Activated CD4-positive, alpha-beta T cell treated with anti-CD3 and anti-CD28 coated beads for 24 hours (primary cell): ENCODE measurements at regions not wholly inside any gene's neighbourhood (a gene's known extent, or its start where the extent isn't known, plus 50 kb on each side); places are given as distances from the start of the nearest gene placed in this dataset.

Experiments
- DNase-seq, 2 donors: peaks; one replicate each; pipeline ENCODE4 v3.0.0-alpha.2; 2020; ENCODE audit warnings: low read depth in 2 of 2

GRCh38 chr9:129506041-129506440, 114.9 kb downstream of the C9orf50 start:
- no peak for DNase-seq

GRCh38 chr9:129505270-129505902, 115.5 kb downstream of the C9orf50 start:
- no peak for DNase-seq

DNA sequence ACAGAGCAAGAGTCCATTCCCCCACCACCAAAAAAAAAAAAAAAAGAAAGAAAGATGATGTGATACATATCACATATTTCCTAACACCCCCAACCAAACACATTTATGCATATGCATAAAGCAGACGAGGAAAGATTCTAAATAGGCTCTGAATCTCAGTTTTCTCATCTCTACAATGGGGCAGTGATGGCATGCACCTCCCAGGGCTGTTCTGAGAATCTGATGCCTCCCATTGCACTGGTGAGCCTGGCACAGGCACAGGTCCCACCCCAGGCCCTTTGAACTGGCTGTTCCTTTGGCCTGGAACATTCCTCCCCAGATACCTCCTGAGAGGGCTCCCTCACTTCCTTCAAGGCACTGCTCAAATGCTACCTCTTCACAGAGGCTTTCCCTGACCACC, 116.5 kb downstream of the C9orf50 start:
- DNase-seq = no peak

- DNase-seq = no peak
These were observed 119.1 kb downstream of the C9orf50 start for GRCh38 chr9:129501771-129502319.

DNA sequence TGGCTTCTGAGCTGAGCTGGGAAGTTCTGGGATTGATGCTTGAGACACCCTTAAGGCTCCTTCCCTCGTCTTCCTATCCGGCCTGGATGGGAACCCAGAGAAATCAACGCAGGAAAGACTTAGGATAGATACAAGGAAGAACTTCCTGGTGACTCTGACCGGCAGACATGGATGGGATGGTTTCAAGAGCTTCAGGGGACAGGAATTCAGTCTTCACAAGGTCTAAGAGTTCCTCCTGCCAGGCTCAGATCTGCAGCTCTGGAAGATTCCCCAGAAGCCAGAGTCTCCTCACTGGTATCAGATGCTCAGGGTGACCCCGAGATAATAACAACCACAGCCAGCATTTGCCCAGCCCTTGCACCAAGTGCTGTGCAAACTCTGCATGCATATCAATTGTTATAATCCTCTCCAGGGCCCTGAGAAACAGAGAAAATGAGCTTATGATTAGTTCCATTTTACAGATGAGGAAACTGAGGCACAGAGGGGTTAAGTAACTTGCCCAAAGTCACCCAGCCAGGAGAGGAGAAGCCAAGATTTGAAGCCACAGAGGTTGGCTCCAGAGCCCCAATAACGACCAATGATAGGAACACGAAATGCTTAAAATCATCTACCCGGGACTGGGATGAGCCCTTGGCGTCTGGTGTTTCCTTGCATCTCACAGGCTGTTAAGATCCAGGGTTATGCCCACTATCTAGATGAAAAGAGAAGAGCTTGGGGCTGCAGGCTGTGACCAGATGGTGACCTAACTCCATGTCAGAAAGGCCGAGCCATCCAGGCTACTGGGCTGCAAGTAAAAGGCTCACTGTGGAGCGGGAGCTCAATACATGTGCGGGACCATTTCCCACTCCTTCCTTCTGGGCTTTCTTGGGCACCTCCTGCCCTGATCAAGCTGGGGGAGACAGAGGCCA, 119.8 kb downstream of the C9orf50 start:
- no peak for DNase-seq

DNA sequence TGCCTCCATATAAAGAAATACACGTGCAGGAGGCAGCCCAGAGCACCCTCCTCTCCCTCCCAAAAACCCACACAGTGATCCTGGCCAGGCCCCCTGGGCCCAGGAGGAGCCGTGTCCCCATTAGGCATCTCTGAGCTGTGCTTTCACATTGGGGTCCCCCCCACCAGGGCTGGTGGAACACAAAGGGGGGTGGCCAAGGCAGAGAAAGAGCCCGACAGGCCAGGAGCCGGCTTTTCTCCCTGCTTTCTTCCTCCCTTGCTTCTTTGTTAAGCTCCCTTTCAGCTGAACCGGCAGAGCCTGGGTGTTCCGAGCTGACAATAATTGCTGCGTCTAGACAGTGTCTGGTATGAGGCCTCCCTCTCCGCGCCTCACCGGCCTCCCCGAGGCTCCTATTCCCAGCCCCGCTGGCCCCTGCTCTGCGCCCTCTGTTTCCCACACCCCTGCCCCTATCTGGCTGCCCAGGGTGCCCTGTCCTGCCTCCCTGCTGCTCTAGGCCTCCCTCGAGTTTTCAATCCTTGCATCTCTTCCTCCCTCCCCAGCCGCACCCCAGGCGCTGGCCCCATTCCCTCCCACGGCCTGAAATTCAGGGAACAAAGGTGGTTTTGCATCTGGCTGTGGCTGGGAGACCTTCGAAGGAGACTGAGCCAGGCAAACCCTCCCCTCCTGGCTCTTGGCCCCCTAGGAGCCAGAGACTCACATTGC, 120.6 kb downstream of the C9orf50 start:
- DNase-seq = no peak

GRCh38 chr9:129498451-129499384, 122.2 kb downstream of the C9orf50 start:
- no peak for DNase-seq

DNA sequence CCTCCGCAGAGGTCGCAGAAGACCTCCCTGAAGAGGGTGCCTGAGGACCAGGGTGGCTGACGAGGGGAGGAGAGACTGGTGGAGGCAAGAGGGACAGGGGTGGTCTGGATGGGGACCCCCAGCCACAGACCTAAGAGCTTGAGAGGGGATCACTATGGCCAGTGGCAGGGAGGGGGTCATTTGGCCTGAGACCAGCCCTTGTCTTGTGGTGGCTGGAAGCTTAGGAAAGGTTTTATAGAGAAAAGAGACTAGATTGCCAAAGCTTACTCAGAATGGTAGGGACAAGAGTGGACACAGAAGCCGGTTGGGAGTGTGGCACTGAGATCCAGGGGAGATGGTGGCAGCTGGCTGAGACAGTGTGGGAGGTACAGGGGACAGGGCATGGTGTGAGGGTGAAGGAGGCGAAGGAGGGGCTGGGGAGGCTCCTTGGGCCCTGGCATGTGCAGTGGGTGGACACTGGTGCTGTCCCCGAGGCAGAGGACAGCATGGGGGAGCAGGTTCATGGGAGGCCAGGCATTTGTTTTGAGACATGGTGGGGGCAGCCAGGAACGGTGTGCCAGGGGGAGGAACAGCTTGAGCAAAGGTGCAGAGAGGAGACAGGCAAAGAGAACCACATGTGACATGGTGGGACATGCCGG, 123.0 kb downstream of the C9orf50 start:
- no peak for DNase-seq

DNA sequence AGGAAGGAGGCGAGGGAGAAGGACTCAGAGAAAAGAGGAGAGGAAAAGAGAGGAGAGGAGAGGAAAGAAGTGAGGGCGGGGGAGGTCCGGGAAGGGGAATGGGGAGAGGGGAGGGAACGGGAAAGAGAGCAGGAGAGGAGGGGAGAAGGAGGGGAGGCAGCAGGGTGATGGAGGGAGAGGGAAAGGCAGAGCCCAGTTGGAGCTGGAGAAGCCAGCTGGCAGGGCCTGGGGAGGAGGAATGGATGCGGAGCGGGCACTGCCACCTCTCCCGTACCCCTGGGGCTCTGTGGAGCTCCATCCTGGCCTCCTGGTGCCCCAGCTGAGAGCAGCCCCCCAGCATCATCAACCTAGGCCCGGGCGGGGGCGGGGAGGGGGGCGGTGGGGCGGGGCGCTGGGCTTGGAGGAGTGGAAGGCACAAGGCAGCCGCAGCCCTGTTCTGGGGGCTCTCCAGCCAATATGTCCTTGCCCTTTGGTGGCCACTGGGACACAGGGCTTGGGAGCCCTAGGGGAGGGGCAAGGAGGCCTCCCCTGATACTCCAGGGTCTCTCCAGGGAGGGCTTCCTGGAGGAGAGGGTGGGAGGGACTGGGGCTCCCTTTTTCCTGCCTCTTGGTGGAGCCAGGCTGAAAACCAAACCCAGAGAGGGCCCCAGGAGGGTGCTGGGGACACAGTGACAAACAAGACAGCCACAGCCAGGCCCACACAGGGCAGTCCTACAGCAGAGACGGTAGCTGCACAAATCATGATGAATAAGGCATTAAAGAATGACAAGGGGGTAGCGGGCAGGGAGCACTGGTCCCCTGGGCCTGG, 123.7 kb downstream of the C9orf50 start:
- DNase-seq = no peak

DNA sequence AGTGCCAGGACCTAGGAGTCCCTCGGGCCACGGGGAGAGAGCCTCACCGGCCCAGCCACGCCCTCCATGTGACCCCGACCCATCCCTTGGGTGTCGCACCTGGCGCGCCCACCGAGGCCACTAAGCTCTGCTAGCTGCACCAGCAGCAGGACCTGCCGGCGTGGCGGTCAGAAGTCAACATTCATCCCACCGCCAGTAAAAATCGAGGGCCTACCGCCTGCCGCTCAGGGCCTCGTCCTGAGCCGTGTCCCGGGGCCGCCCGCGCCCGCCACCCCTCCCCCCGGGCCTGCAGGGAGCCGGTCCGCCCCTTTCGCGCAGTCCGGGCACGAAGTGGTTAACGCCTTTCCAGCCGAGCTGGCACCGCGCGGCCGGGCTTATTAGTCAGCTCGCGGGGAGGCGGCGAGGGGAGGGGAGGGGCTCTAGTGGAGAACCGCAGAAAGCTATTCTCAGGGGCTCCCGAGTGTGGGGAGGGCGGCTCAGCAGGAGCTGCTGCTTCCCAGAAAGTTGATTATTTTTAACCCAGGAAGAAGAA, 124.4 kb downstream of the C9orf50 start:
- DNase-seq = peak; percentile 80 to 83

GRCh38 chr9:129495620-129496472, 125.1 kb downstream of the C9orf50 start:
- peak; percentile 80 to 83 for DNase-seq

- DNase-seq = no peak
These were observed 126.7 kb downstream of the C9orf50 start for GRCh38 chr9:129494113-129494789.

DNA sequence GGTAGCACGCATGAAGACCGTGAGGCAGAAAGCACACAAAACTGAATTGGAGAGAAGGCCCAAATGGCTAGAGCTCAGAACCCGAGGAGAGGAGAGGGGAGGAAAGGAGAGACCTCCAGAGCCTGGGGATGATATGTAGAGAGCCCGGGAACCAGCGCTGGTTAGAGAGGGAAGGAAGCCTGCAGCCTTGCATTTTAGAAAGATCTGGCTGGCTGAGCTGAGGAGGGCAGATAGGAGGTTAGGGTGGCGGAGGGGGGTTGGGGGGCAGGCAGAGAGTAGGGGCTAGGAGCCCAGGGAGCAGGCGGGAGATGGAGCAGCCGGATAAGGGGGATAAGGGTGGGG, 127.2 kb downstream of the C9orf50 start:
- DNase-seq = no peak

DNA sequence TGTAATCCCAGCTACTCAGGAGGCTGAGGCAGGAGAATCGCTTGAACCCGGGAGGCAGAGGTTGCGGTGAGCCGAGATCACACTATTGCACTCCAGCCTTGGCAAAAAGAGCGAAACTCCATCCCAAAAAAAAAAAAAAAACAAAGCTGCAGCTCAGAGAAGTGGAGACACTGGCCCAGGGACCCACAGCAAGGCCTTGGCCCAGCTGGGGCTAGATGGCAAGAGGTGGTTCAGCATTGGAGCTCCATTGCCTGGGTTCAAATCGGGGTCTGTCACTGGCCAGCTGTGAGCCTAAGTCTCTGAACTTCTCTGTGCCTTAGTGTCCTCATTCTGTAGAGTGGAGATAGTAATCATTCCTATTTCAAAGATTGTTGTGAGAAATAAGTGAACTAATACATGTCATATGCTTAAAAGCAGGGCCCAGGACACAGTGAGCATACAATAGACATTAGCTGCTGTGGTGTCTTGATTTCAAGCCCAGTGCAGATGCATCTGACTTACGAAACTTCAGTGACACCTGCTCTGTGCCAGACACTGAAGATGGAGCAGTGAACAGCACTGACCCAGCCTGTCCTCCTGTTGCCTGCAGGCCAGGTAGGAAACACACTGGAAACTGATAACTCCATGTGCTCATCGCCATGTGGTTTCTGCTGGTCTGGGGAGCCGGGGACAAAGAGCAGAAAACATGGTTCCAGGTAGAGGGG, 127.7 kb downstream of the C9orf50 start:
- no peak for DNase-seq

- no peak for DNase-seq
These were observed 129.4 kb downstream of the C9orf50 start for GRCh38 chr9:129491487-129491855.

DNA sequence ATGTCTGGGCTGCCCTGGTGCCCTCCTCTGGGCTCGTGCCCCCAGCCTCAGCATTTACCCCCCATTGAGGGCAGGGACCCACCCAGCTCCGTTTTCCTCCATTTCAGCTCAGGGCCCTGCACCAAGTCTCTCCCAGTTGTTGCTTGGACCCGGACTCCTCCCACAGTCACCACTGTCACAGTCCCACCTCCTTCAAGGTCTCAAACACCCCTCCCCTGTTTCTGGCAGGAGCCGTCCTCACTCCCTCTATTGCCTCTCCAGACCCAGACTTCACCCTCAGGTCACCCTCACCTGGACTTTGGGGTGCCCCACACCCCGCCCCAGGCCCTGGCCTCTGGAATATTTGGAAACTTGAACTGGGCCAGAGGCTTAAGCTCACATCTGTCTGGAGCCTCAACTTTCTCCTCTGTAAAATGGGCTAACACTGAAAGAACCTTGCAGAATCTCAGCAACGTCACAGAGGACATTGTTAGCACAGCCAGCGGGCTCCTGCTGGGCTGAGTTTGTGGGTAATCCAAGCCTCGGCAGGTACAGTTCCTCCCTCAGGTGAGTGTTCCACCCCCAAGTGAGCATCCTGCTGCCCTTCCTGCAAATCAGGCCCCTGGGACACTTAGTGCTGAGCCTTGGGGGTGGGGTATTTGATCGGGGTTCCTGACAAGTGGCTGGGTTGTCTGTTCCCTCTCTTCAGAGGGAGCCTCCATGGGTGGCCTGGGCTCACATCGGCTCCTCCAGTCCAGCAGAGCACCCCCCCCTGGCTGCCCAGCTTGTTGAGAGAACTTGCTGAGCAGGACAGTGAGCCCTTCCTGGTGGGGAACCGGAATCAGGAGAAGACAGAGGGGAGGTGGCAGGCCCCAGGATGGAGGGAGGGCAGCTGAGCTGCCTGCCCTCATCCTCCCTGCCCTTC, 130.1 kb downstream of the C9orf50 start:
- DNase-seq = no peak
